ENCODE measurements at regions not wholly inside any gene's neighbourhood (a gene's known extent, or its start where the extent isn't known, plus 50 kb on each side); places are given as distances from the start of the nearest gene placed in this dataset.
"Not testable (repeated sequence)": the region's sequence is repeated elsewhere in the genome, so short reads cannot be mapped to it uniquely, and the experiment has no call there.

DNA sequence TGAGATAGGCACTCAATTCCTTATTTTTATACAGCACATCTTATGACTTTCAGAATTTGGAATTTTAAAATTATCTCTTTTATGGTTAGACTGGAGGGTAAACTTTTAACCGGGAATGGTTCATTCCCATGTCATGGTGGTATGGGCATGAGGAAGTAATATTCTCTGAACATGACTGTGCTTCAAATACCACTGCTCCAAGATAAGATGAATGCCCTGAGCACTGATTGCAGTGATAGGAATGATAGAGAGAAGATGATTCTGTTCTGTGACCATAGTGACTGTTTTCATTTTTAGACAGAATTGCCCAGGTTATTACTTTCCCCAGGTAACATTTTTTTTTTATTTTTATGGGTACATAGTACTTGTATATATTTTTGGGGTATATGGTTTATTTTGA, 187.4 kb downstream of the ATOH1 start:
- no peak for FAIRE-seq

- no peak for FAIRE-seq
These were observed 174.9 kb upstream of the SMARCAD1 start for GRCh38 chr4:94032754-94033153.

GRCh38 chr4:94036964-94037363, 170.7 kb upstream of the SMARCAD1 start:
- FAIRE-seq, result no peak

DNA sequence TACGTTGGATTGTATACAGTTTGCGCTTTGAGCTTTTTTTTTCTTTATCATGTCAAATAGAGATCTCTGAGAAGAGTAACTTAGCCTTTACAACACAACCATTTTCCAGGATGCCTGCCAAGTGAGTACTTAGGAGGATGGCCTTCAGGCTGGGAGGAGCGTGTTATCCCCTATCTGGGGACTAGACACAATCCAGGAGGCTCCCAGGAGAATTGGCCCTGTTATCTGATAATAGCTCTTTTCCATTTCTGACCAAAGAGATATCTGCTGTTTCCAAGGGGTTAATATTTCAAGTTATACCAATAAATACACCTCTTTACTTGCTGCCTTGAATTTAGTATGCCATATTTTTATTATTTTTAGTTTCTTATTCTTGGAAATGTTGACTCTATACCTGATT, 169.5 kb upstream of the SMARCAD1 start:
- FAIRE-seq, result no peak

- no peak for FAIRE-seq
These were observed 168.4 kb upstream of the SMARCAD1 start for GRCh38 chr4:94039226-94039625.

GRCh38 chr4:94044471-94044870, 163.2 kb upstream of the SMARCAD1 start:
- FAIRE-seq, result not testable (repeated sequence)

- FAIRE-seq, result no peak
These were observed 144.6 kb upstream of the SMARCAD1 start for GRCh38 chr4:94063084-94063483.

DNA sequence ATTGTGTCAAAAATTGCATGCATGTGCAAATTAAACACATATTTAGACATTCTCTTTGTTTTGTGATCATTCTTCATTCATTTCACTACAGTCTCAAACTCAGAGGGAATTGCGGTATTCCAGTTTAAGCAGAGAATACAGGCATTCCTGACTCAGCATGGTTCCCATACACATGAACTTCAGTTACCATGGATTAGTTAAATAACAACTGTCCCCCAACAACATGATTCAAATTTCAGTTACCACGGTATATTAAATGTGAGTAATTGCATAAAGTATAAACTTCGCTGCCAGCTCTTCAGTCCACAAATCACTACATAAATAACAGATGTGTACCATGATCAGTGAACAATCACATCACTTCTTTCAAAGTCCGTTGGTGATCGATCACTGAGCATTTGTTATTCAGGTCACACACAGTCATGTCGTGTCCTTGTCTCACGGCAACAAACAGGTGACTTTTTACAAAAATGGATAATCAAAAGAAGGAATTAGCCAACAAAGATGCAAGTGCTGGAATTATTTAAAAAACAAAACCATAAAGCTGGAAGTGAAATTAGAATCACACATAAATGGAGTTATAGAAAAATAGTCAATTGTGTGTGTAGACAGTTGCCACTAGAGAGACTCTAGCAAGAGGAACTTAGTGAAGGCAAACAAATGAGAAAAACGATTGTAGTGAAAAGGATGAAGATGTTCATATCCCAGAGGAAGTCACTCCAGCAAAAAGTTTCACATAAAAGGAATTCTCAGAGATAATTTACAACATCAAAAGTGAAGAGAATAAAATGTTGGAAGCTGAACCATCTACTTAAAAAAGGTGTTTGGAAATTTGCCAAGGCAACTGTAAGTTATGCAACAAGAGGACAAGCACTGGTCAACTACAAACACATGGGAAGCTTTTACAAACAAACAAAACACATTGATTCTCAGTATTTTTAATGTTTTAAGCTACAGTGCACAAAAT, 138.6 kb upstream of the SMARCAD1 start:
- FAIRE-seq, result no peak

DNA sequence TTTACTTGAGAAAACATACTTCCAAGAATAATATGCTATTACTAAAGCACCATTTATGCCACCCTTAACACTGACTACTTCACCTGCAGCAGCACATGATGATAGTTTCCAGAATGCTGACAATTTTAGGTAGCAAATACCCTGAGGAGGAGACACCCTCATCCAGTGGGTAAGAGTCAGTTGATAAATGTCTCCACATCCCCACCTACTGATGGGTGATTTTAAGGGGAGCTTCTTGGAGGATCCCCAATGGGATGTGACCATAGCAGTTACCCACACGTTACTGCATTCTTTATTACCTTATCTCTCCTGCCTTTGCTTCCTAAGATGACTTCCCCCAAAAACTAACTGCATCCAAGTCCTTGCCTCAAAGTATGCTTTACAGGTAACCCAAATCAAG, 131.2 kb upstream of the SMARCAD1 start:
- no peak for FAIRE-seq

DNA sequence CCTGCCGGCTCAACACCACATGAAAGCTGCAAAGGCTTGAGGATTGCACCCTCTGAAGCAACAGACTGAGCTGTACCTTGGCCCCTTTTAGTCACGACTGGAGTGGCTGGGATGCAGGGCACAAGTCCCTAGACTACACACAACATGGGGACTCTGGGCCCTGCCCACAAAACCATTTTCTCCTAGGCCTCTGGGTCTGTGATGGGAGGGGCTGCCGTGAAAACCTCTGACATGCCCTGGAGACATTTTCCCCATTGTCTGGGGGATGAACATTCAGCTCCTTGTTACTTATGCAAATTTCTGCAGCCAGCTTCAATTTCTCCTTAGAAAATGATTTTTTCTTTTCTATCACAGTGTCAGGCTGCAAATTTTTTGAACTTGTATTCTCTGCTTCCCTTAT, 123.5 kb upstream of the SMARCAD1 start:
- no peak for FAIRE-seq

DNA sequence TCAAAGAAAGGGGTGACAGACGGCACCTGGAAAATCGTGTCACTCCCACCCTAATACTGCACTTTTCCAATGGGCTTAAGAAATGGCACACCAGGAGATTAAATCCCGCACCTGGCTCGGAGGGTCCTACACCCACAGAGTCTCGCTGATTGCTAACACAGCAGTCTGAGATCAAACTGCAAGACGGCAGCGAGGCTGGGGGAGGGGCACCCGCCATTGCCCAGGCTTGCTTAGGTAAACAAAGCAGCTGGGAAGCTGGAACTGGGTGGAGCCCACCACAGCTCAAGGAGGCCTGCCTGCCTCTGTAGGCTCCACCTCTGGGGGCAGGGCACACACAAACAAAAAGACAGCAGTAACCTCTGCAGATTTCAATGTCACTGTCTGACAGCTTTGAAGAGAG, 108.5 kb upstream of the SMARCAD1 start:
- FAIRE-seq, result not testable (repeated sequence)

GRCh38 chr4:94112644-94113043, 95.0 kb upstream of the SMARCAD1 start:
- no peak for FAIRE-seq

DNA sequence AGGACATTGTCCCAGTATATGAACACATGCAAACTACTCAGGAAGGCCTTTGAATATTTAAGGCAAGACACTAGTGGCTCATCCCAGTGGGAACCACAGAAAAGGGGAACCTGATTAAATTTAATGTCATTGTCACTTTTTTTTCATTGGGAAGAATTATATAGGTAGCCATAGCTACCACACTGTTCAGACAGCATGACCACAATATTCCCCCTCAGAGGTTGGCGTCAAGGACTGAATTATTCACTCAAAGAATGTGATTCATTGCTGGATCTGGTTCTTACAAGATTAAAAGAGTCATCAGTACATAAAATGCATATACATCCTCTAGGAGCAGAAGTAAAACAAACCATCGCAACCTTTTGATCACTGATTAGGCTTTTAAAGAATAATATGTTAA, 92.0 kb upstream of the SMARCAD1 start:
- no peak for FAIRE-seq

GRCh38 chr4:94116842-94117241, 90.8 kb upstream of the SMARCAD1 start:
- no peak for FAIRE-seq

- peak; percentile 17 for FAIRE-seq
These were observed 81.0 kb upstream of the SMARCAD1 start for GRCh38 chr4:94126669-94127068.

- FAIRE-seq, result peak; percentile 58
These were observed 79.8 kb upstream of the SMARCAD1 start for GRCh38 chr4:94127707-94128328.

DNA sequence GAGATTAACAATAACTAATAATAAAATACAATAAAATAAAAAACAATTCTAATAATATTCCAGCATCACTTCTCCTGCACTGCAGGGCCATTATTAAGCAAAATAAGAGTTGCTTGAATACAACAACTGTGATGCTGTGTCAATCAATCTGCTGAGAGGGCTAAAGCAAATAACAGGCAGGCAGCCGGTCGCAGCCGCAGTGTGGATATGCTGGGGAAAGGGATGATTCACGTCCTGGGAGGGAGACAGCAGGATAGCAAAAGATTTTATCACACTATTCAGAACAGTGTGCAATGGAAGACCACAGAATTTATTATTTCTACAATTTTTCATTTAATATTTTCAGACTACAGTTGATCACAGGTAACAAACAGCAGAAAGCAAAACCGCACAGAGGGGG, 76.5 kb upstream of the SMARCAD1 start:
- FAIRE-seq, result no peak

DNA sequence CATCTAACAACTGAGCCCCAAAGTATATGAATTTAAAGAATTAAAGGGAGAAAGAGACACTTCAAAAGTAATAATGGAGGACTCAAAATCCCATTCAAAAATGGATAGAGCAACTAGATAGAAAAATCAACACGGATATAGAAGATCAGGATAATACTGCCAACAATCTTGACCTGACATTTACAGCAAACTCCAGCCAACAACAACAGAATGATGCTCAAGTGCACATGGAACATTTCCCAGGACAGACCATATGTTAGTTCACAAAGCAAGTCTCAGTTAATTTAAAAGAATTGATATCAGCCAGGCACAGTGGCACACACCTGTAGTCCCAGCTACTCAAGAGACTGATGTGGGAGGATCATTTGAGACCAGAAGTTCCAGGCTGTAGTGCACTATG, 72.0 kb upstream of the SMARCAD1 start:
- FAIRE-seq, result no peak

- FAIRE-seq, result no peak
These were observed 67.6 kb upstream of the SMARCAD1 start for GRCh38 chr4:94139931-94140612.

GRCh38 chr4:94141001-94141400, 66.7 kb upstream of the SMARCAD1 start:
- FAIRE-seq, result no peak

- not testable (repeated sequence) for FAIRE-seq
These were observed 59.6 kb upstream of the SMARCAD1 start for GRCh38 chr4:94148052-94148451.

DNA sequence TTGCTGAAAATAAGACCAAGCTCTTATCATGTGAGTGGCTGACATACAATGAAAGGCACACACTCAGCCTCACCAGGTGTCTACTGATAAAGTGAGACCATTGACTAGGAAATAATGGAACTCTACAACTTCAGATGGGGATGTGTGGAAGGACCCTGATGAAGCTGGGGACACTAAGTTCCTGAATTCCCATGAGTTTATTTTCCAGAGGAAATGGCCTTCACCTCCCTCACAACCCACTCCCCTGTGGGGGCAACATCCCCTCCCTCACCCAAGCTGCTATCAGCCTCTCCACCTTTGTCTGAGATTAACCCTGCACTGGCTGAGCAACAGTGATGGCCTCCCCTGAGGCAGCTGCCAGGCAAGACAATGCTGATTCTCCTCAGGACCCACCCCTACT, 55.2 kb upstream of the SMARCAD1 start:
- no peak for FAIRE-seq

DNA sequence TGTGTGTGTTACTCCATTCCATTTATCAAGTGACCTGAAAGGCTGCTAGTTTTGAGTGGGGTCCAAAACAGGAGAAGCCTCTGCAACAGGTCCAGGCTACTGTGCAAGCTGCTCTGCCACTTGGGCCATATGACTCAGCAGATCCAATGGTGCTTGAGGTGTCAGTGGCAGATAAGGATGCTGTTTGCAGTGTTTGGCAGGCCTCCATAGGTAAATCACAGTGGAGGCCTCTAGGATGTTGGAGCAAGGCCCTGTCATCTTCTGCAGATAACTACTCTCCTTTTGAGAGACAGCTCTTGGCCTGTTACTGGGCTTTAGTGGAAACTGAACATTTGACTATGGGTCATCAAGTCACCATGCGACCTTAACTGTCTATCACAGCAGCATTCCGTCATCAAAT, 52.3 kb upstream of the SMARCAD1 start:
- FAIRE-seq, result not testable (repeated sequence)

DNA sequence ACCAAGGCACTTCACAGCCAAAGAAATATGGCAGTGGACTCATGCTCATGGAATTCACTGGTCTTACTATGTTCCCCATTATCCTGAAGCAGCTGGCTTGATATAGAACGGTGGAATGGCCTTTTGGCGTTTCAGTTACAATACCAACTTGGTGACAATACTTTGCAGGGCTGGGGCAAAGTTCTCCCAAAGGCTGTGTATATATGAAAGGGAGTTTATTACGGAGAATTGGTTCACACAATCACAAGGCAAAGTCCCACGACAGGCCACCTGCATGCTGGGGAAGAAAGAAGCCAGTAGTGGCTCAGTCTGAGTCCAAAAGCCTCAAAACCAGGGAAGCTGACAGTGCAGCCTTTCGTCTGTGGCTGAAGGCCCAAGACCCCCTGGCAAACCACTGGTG, 50.8 kb upstream of the SMARCAD1 start:
- no peak for FAIRE-seq
